HG02852 (cell line): ENCODE measurements at regions not wholly inside any gene's neighbourhood (a gene's known extent, or its start where the extent isn't known, plus 50 kb on each side); places are given as distances from the start of the nearest gene placed in this dataset.
"Not testable (repeated sequence)": the region's sequence is repeated elsewhere in the genome, so short reads cannot be mapped to it uniquely, and the experiment has no call there.

Experiments used
- ATAC-seq: cut with Tn5 transposase; IDR thresholded peaks from one replicate; pipeline ENCODE4 v1.9.1; 2021; ENCODE audit warnings: mild to moderate bottlenecking, moderate library complexity; ENCODE audit not compliant: unreplicated experiment

DNA sequence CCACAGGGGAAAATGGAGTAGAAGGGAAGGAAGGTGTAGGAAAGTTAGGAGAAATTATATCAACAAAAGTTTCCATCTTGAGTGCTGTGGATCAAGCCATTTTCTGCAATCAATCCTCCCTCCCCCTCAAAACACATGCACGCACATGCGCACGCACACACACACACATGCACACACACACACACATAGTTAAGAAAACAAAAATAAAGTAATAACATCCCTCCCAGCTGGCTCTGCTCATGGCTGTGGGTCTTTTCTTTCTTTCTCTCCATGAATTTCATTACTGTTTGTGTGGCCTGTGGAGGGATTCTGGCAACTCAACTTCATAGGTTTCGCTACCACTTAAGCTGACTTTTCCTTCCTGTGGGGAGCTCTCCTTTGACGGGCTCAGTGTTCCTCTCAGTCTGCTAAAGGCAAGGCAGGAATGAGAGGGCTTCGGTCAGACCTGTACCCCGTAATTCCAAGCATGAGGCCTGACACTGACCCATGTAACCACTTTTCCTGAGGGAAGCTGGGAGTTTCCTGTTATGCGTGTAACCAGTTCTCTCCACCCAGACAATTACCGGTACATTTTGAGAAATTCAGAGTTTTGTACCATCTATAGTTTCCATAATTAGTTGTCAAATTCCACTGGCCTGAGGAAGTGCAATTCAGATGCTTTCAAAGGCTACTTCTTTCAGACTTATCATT lies 79.8 kb downstream of the ZNF92 start:
- ATAC-seq = no peak

DNA sequence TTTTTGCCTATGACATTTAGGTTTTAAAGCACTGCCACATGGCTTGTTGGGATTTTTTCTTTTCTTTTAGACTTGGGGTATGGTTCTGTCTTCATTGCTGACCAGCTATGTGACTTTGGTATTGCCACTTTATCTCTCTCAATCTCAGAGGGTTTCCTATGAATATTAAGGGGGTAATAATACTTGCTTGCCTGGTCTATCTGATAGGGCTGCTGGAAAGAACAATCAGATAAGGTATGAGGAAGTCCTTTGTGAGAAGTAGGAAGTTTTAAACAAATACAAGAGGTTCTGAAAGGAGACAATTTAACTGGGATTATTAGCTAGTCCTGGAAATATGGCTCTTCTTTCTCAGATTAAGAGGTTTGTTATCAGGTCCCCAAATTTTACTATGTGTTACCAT lies 80.8 kb downstream of the ZNF92 start:
- ATAC-seq = no peak

DNA sequence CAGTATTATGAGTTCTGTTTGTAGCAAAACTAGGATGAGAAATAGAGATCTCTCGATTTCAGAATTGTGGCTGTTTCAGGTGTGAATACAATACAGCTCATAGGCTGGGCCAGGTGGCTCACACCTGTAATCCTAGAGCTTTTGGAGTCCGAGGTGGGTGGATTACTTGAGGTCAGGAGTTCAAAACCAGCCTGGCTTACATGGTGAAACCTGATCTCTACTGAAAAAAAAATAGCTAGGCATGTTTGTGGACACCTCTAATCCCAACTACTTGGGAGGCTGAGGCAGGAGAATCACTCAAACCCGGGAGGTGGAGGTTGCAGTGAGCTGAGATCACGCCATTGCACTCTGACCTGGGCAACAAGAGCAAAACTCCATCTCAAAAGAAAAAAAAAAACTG lies 81.4 kb downstream of the ZNF92 start:
- not testable (repeated sequence) for ATAC-seq

DNA sequence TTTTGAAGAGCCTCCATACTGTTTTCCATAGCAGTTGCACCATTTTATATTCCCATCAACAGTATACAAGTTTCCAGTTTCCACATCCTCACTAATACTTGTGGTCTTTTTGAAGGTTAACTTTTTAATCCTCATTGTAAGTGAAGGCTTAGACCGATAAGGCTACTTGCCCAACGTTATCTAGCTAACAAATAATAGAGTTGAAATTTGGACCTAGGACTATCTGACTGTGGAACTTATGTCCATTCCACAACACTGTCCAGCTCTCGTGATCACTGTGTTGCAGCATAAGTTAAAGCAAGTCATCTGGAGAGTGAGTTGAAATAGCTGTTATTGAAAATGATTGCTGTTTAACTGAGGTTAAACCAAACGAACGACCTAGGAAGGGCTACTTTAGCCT lies 84.0 kb downstream of the ZNF92 start:
- no peak for ATAC-seq

DNA sequence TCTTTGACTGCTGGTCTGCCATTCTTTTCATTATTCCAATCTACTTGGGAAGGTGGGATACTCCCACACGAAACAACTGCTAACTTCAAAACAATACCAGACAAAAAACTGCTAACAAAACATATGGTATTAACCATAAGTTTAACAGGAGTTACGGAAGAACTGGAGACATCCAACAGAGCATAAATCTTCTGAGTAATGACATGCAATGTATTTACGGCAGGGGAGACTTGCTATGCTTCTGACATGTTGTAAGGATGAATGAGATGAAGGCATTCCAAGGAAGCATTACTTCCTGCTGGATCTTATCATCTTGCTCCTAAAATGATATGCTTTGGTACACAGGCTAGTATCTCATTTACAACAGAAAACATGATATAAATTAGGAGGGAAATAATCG lies 85.8 kb downstream of the ZNF92 start:
- no peak for ATAC-seq

DNA sequence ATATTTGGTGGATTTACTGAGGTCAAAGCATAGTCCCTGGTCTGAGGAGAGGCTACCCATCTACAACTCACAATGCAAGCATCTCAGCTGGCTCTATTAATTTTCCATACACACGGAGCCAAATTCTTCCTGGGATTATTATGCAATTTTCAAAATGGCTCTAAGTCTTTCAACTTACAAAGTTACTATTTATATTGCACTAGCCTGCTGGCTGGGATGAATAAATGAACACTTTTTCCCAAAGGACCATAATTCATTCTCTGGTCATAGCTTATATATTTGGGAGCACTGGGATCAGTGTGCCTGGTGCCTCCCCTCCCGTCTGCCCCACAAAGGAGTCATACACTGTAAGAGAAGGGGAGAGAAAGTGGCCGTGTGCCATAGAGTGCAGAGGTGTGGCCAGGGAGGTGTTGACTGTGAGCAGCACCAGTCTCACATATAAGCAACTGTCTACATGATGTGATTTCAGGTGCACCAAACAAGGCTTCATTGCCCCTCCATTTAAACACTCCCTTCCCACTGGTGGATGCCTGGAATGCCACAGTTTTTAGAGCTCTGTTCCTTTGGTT lies 88.6 kb downstream of the ZNF92 start:
- ATAC-seq = no peak

DNA sequence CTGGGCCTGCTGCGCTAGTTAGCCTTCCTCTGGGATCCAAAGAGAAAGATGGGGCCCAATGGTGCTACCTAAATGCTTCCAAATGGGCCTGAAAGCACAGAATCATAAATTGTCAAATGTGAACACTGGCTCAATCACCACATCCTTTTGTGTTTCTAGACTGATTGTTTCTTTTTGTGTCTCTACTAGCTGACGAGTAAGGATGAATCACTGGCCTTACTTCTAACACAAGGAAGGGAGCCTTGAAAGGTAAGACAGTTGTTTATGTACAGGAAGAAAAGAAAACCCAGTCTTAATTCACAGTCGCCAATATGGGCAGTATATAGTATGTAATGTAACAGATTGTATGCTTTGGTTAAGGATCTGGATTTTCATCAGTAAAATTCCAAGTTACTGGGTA lies 89.5 kb downstream of the ZNF92 start:
- ATAC-seq = no peak

DNA sequence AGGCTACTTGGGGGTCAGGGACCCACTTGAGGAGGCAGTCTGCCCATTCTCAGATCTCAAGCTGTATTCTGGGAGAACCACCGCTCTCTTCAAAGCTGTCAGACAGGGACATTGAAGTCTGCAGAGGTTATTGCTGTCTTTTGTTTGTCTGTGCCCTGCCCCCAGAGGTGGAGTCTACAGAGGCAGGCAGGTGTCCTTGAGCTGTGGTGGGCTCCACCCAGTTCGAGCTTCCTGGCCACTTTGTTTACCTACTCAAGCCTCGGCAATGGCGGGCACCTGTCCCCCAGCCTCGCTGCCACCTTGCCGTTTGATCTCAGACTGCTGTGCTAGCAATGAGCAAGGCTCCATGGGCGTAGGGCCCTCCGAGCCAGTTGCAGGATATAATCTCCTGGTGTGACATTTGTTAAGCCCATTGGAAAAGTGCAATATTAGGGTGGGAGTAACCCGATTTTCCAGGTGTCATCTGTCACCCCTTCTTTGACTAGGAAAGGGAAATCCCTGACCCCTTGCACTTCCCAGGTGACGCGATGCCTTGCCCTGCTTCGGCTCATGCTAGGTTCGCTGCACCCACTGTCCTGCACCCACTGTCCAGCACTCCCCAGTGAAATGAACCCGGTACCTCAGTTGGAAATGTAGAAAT lies 96.4 kb downstream of the ZNF92 start:
- ATAC-seq = not testable (repeated sequence)

DNA sequence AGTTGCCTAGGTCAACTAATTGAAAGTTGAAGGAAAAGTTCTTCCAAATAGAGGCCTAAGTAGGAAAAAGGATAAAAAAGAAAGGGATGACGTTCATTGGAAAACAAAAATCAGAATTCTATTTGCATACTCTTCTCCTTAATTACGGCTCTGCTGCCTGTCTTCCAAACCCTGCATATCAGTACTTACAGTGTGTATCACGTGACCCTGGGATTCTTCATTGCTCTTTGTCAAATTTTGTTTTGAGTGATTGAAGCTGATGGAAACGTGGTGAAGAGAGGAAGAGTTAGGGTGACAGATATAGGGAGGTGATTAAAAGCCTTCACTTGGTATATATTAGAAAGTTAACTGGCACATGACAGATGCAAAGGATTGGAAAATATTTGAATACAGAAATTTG lies 97.9 kb downstream of the ZNF92 start:
- no peak for ATAC-seq

DNA sequence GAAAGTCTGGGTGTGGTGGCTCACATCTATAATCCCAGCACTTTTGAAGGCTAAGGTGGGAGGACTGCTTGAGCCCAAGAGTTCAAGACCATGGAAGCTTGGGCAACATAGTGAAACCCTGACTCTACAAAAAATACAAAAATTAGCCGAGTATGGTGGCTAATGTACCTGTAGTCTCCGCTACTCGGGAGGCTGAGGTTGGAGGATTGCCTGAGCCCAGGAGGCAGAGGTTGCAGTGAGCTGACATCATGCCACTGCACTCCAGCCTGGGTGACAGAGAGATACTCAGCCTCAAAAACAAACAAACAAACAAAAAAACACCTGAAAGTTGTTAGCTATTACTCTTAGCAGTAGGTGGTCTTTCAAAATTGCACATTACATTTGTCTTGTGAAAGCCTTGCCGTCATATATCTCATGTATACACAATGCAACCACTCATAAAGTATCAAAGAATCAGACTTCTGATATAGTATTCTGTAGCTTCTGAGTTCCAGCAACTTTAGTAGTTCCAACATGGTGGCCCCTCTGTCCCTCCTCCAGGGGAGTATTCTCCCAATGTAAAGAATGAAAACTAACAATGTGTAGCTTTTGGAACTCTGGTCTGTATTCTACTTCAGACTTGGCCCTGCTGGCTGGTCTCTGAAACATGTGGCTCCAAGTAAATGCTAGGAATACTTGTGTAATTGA lies 101.5 kb downstream of the ZNF92 start:
- ATAC-seq = no peak

DNA sequence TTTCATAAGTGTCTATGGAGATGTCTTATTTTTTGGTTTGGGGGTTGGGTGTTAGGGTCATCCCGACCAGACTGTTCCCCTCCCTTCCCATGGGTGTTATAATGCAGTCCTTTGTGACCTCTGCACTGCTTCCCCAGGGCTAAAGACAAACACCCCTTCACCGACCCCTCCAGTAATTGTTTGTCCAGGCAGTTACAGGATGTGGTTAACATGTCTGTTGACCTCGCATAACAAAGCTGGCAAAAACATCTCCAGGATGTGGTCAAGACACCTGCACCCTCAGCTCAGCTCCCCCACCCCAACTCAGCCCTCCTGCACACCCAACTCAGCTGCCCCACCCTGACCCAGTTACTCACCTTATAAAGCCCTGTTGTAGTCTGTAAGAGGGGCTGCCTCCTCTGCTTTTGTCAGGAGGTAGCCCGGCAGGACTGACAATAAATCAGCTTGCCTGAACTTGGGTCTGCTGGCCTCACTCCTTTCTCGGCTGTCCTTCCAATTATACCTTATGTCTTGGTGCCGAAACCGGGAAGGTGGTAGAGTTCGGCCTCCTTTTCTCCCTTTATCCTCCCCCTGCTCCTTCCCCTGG lies 102.2 kb downstream of the ZNF92 start:
- ATAC-seq = peak; percentile 87

DNA sequence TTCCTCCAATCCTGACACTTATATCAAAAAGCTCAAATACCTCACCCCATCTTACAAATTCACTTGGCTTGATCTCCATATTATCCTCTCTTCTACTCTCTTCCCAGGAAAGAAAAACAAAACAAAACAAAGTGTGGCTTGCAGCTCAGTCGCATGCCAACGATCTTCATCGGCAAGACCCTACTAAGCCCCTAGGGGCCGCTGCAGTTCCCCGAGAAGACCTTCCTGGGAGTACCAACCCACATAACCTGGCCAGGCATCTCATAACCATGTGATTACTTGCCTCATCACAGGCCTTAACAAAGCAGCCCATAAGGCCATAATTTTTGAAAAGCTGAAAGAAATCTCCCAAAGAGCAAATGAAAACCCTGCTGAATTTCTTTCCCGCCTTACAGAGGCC lies 103.7 kb downstream of the ZNF92 start:
- ATAC-seq = no peak

DNA sequence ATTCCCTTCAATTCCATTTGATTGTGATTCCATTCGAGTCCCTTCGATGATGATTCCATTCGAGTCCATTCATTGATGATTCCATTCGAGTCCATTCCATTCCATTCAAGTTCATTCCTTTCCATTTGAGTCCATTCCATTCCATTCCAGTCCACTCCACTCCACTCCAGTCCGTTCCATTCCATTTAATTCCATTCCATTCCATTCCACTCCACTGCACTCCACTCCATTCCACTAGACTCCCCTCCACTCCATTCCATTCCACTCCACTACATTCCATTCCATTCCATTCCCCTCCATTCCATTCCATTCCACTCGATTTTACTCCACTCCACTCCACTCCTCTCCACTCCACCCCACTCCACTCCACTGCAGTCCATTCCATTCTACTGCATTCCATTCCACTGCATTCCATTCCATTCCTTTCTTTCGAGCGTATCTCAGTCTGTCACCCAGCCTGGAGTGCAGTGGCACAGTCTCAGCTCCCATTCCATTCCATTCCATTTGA lies 115.7 kb downstream of the ZNF92 start:
- no peak for ATAC-seq

DNA sequence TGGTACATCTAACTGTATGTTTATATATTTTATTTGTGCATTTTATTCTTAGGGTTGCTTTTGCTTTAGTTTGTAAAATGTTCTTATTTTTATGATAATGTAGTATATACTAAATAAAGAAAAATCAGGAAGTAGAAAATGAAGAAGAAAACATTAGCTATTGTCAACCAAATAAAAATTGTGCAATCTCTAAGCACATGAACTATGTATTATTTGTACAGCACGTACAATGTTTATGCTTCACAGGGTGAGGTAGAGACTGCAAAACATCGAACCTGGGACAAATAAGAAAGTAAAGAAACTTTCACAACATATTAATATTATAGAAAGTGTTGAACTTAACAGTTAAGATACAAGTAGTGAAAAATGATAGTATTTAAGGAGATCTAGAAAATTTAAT lies 123.0 kb downstream of the ZNF92 start:
- not testable (repeated sequence) for ATAC-seq

DNA sequence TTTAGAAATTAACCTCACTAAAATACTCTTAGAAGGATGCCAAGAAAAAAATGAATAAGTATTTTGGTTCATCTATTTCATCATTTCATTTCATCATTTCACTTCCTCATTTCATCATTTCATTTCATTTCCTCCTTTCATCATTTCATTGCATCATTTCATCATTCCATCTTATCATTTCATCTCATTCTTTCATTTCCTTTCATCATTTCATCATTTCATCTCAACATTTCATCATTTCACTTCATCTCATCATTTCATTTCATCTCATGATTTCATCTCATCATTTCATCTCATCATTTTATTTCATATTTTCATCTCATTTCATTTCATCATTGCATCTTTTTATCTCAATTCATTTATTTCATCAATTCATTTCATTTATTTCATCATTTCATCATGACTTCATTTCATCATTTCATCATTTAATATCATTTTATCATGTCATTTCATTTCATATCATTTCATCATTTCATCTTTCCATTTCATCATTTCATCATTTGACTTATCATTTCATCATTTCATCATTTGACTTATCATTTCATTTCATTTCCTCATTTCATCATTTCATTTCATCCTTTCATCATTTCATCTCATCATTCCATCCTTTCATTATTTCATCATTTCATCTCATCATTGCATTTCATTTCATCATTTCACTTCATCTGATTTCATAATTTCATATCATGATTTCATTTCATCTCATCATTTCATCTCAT lies 129.9 kb downstream of the ZNF92 start:
- ATAC-seq = no peak

DNA sequence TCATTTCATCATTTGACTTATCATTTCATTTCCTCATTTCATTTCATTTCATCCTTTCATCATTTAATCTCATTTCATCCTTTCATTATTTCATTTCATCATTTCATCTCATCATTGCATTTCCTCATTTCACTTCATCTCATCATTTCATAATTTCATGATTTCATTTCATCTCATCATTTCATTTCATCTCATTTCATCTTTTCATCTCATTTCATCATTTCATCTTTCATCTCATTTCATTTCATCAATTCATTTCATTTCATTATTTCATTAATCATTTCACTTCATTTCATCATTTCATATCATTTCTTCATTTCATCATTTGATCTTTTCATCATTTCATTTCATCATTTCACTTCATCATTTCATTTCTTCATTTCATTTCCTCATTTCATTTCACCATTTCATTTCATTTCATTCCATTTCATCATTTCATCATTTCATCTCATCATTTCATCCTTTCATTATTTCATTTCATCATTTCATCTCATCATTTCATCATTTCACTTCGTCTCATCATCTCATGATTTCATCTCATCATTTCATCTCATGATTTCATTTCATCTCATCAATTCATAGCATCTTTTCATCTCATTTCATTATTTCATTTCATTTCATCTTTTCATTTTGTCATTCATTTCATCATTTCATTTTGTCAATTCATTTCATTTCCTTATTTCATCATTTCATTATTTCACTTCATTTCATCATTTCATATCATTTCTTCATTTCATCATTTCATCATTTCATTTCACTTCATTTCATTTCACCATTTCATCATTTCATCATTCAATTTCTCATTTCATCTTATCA lies 131.1 kb downstream of the ZNF92 start:
- not testable (repeated sequence) for ATAC-seq

DNA sequence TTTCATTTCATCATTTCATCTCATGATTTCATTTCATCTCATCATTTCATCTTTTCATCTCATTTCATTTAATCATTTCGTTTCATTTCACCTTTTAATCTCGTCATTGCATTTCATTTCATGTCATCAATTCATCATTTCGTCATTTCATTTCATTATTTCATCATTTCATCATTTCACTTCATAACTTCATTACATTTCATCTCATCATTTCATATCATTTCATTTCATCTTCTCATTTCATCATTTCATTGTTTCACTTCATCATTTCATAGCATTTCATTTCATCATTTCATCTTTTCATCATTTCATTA lies 131.6 kb downstream of the ZNF92 start:
- not testable (repeated sequence) for ATAC-seq

DNA sequence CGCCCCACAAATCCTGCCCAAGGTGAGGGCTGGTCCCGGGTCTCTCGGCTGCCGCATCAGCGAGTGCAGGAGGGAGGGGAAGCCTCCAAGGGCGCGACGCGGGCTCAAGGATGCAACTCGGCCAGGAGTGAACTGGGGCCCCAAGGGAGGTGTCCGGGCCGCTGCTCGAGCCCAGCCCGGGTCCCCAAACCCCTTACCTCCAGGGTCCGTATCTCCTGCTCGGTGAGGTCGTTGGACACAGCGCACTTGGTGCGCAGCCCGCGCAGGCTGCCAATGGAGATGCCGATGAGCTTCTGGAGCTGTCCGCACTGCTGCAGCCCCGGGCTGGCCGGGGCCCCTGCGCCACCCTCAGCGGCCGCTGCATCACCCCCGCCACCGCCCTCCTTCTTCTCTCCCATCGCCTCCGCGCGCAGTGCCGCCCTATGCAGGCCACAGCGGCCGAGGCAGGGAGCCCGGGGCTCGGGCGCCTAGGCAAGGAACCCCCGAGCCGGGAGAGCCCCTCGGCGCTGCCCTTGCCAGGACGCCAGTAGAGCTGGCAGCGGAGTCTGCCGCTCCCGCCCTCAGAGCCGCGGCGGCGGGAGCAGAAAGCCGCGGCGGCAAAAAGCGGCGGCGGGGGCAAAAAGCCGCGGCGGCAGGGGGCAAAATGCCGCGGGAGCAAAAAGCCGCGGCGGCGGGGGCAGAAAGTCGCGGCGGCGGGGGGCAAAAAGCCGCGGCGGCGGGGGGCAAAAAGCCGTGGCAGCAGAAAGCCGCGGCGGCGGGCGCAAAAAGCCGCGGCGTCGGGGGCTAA lies 135.1 kb downstream of the ZNF92 start:
- not testable (repeated sequence) for ATAC-seq
